A549 (cell line): ENCODE measurements at regions not wholly inside any gene's neighbourhood (a gene's known extent, or its start where the extent isn't known, plus 50 kb on each side); places are given as distances from the start of the nearest gene placed in this dataset.

Experiments used
- CTCF ChIP-seq: fragments of >200 bp; sonication (Bioruptor Twin); formaldehyde crosslinking; IDR thresholded peaks from 3 replicates; pipeline ENCODE4 v1.5.1; 2016
- EP300 ChIP-seq, 2 experiments: fragments of >200 bp; sonication (Bioruptor Twin); formaldehyde crosslinking; IDR thresholded peaks; 2 replicates in 1 of 2; 3 replicates in 1 of 2; pipeline ENCODE4 v1.6.1; 2016 to 2017
- HMGXB4 ChIP-seq: fragments of 250-450 bp; sonication (Bioruptor Pico); IDR thresholded peaks from 2 replicates; pipeline ENCODE4 v1.5.0; 2021; ENCODE audit warnings: mild to moderate bottlenecking, moderate library complexity, borderline replicate concordance
- NR3C1 ChIP-seq: fragments of >200 bp; sonication (Bioruptor Twin); formaldehyde crosslinking; IDR thresholded peaks from 3 replicates; pipeline ENCODE4 v1.6.1; 2017

DNA sequence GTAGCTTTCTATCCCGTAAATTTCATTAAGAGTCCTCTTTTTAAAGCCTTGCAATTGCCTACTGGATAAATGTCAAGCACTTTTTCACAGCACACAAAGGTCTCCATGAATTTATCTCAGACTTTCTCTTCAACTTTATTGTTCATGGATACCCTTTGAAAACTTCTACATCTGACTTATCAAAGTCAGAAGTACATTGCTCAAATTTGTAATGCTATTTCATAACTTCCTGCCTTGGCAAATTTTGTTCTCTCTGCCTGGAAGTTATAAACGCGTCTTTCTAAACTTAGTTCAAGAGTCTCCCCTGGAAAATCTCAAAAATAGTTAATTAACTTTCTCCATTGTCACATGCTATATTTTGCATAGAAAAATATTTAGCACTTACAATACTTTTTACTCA, 55.9 kb upstream of the RERGL start:
- TF ChIP-seq EP300 (IDR thresholded peaks at IDR 0.05) (no peak), NR3C1 (no peak), HMGXB4 (CRISPR knock-in tag) (no peak), CTCF (no peak)
